Activated CD8-positive, alpha-beta T cell treated with anti-CD3 and anti-CD28 coated beads for 36 hours (primary cell): ENCODE measurements at regions not wholly inside any gene's neighbourhood (a gene's known extent, or its start where the extent isn't known, plus 50 kb on each side); places are given as distances from the start of the nearest gene placed in this dataset.

ENCODE experiments used
- ATAC-seq: fragments of 200-7000 bp; cut with Tn5 transposase; one replicate; pipeline ENCODE4 v1.10.0; 2021; ENCODE audit warnings: mild to moderate bottlenecking, moderate library complexity
- CTCF ChIA-PET: fragments of 350-600 bp; sonication (Branson Sonifier 250); formaldehyde crosslinking; loops from one replicate; lab custom pipeline; 2021; ENCODE audit warnings: antibody characterized with exemption; lab: Charles Lee
- POLR2A ChIA-PET: fragments of 350-600 bp; sonication (Branson Sonifier 250); formaldehyde crosslinking; loops from one replicate; lab custom pipeline; 2021; ENCODE audit warnings: antibody characterized with exemption; lab: Charles Lee
- DNase-seq: peaks from one replicate; pipeline ENCODE4 v3.0.0-alpha.2; 2020
- H3K27ac Mint-ChIP-seq: one replicate; pipeline ENCODE4 v1.8.0; 2021; ENCODE audit warnings: mild to moderate bottlenecking, mixed read lengths
- H3K27me3 Mint-ChIP-seq: one replicate; pipeline ENCODE4 v1.8.0; 2021; ENCODE audit warnings: mixed read lengths
- H3K36me3 Mint-ChIP-seq: one replicate; pipeline ENCODE4 v1.8.0; 2021; ENCODE audit warnings: low read depth, mixed read lengths
- H3K4me1 Mint-ChIP-seq: one replicate; pipeline ENCODE4 v1.8.0; 2021; ENCODE audit warnings: low read depth, mixed read lengths
- H3K4me3 Mint-ChIP-seq: one replicate; pipeline ENCODE4 v1.8.0; 2021; ENCODE audit warnings: mild to moderate bottlenecking, moderate library complexity, mixed read lengths
- H3K9me3 Mint-ChIP-seq: one replicate; pipeline ENCODE4 v1.8.0; 2021; ENCODE audit warnings: mixed read lengths
- intact Hi-C: fragments of 100-400 bp; cut with micrococcal nuclease; formaldehyde crosslinking; loops from one replicate; pipeline ENCODE4 v1.10.0; 2022
- TF ChIP-seq, protein P1 (sequence below): fragments of 200-600 bp; IDR thresholded peaks from one replicate; pipeline ENCODE4 v1.8.0; 2022; ENCODE audit warnings: antibody characterized with exemption, mild to moderate bottlenecking

DNA sequence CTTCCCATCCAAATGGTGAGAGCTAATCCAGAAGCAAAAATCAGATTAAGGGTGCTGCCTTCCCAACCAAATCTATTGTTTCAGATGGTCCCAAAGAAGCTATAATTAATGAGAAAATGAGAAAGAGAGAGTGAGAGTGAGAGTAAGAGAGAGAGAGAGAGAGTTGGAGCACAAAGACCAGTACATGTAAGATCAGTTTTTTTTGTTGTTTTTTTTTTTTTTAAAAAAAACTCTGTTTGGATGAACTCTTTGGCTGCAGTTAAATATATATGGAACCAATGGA is 305.6 kb downstream of the PTEN start:
- POLR2A ChIA-PET, result no interaction called here
- DNase-seq (no peak), ATAC-seq (no peak)
- Mint-ChIP-seq H3K36me3 (peaks cover 4% of the 10 kb centered on the region), H3K4me1 (peaks cover 30% of the 10 kb centered on the region), H3K4me3 (no peak overlapping the region), H3K27me3 (no peaks in the 10 kb centered on the region), H3K9me3 (peaks cover 7% of the 10 kb centered on the region), H3K27ac (no peak overlapping the region)
- CTCF ChIA-PET, result no interaction called here
- intact Hi-C loops, result no loop called here
- TF ChIP-seq, protein P1, sequence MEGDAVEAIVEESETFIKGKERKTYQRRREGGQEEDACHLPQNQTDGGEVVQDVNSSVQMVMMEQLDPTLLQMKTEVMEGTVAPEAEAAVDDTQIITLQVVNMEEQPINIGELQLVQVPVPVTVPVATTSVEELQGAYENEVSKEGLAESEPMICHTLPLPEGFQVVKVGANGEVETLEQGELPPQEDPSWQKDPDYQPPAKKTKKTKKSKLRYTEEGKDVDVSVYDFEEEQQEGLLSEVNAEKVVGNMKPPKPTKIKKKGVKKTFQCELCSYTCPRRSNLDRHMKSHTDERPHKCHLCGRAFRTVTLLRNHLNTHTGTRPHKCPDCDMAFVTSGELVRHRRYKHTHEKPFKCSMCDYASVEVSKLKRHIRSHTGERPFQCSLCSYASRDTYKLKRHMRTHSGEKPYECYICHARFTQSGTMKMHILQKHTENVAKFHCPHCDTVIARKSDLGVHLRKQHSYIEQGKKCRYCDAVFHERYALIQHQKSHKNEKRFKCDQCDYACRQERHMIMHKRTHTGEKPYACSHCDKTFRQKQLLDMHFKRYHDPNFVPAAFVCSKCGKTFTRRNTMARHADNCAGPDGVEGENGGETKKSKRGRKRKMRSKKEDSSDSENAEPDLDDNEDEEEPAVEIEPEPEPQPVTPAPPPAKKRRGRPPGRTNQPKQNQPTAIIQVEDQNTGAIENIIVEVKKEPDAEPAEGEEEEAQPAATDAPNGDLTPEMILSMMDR, result no peak

DNA sequence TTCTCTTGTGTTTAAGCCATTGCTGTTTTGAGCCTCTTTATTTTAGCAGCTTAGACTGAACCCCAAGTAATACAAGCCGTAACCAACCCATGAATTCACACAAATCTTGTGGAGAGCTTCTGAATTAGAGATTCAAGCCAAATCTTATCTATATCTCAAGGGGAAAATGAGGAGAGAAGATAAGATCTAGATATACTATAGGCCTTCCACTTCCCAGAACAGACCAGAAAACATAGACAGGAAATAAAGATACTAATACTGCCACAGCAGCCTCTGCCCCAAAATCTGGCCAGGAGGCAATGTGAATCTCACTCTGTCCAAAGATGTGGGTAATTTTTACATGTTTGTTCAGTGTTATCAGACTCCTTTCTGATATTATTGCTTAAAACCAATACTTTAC is 307.2 kb downstream of the PTEN start:
- ATAC-seq (no peak), DNase-seq (no peak)
- Mint-ChIP-seq H3K4me3 (no peak overlapping the region), H3K4me1 (peaks cover 30% of the 10 kb centered on the region), H3K36me3 (peaks cover 4% of the 10 kb centered on the region), H3K27ac (no peak overlapping the region), H3K27me3 (no peaks in the 10 kb centered on the region), H3K9me3 (peaks cover 18% of the 10 kb centered on the region)
- CTCF ChIA-PET, result no interaction called here
- intact Hi-C loops, result no loop called here
- TF ChIP-seq, protein P1, result no peak
- POLR2A ChIA-PET, result interaction anchor here (0.6 kb wide), 1 partner anchor 36 kb away, joined by 3 read pairs; no protein-coding TSS in a partner anchor

DNA sequence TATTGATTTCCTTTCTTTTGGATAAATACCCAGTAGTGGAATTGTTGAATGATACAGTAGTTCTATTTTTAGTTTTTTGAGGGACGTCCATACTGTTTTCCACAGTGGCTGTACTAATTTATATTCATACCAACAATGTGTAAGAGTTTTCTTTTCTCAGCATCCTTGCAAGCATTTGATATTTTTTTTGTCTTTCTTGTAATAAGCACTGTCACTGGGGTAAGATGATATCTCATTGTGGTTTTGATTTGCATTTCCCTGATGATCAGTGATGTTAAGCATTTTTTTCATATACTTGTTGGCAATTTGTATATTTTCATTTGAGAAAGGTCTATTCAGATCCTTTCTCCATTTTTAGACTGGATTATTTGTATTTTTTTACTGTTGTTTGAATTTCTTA is 308.7 kb downstream of the PTEN start:
- Mint-ChIP-seq H3K4me3 (no peak overlapping the region), H3K9me3 (peaks cover 23% of the 10 kb centered on the region), H3K27me3 (no peaks in the 10 kb centered on the region), H3K36me3 (peaks cover 4% of the 10 kb centered on the region), H3K27ac (no peak overlapping the region), H3K4me1 (peaks cover 23% of the 10 kb centered on the region)
- intact Hi-C loops, result no loop called here
- CTCF ChIA-PET, result no interaction called here
- POLR2A ChIA-PET, result no interaction called here
- DNase-seq (no peak), ATAC-seq (no peak)
- TF ChIP-seq, protein P1, result no peak

DNA sequence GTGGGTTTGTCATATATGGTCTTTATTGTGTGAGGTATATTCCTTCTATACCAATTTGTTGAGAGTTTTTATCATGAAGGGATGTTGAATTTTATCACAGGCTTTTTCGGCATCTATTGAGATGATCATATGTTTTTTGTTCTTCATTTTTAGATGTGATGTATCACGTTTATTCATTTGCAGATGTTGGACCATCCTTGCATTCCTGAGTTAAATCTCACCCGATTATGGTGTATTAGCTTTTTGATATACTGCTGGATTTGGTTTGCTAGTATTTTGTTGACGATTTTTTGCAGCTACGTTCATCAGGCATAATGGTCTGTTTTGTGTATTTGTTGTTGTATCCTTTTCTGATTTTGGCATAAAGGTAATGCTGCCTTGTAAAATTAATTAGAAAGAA is 311.0 kb downstream of the PTEN start:
- Mint-ChIP-seq H3K36me3 (no peaks in the 10 kb centered on the region), H3K27me3 (no peaks in the 10 kb centered on the region), H3K27ac (no peak overlapping the region), H3K4me1 (peaks cover 17% of the 10 kb centered on the region), H3K4me3 (no peak overlapping the region), H3K9me3 (peaks cover 24% of the 10 kb centered on the region)
- DNase-seq (no peak), ATAC-seq (no peak)
- intact Hi-C loops, result no loop called here
- TF ChIP-seq, protein P1, result no peak
- POLR2A ChIA-PET, result no interaction called here
- CTCF ChIA-PET, result interaction anchor here (1.3 kb wide), 1 partner anchor 10 kb away, joined by 4 read pairs; no protein-coding TSS in a partner anchor

DNA sequence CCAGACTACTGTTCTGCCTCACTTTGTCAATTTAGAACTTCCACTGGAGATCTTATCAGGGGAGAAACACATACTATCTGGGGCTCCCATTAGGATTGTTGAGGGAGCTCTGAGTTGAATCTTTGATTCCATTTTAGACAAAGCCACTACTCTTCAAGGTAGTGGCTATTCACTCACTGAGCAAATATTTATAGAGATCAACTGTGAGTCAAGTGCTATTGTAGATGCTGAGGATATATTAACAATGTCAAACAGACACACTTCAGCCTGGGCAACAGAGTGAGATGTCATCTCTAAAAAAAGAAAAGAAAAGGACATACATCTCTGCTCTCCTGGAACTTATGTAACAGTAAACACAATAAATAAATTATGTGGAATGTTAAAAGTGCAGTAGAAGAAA is 315.3 kb downstream of the PTEN start:
- Mint-ChIP-seq H3K4me1 (no peaks in the 10 kb centered on the region), H3K4me3 (no peak overlapping the region), H3K9me3 (peaks cover 22% of the 10 kb centered on the region), H3K36me3 (no peaks in the 10 kb centered on the region), H3K27me3 (no peaks in the 10 kb centered on the region), H3K27ac (no peak overlapping the region)
- POLR2A ChIA-PET, result no interaction called here
- intact Hi-C loops, result no loop called here
- DNase-seq, result no peak
- CTCF ChIA-PET, result interaction anchor here (1.0 kb wide), 1 partner anchor 9 kb away, joined by 3 read pairs; no protein-coding TSS in a partner anchor
- TF ChIP-seq, protein P1, result no peak
- ATAC-seq, result no peak
